Ishikawa (cell line): ENCODE measurements at regions not wholly inside any gene's neighbourhood (a gene's known extent, or its start where the extent isn't known, plus 50 kb on each side); places are given as distances from the start of the nearest gene placed in this dataset.

Experiments
- CEBPB ChIP-seq: IDR thresholded peaks from 2 replicates; pipeline ENCODE4 v1.6.1; 2012
- CREB1 ChIP-seq: IDR thresholded peaks from 2 replicates; pipeline ENCODE4 v1.6.1; 2012; ENCODE audit warnings: low read depth
- EP300 ChIP-seq: IDR thresholded peaks from 2 replicates; pipeline ENCODE4 v1.6.1; 2012; ENCODE audit warnings: borderline replicate concordance
- RAD21 ChIP-seq: IDR thresholded peaks from 2 replicates; pipeline ENCODE4 v1.6.1; 2012; ENCODE audit warnings: low read depth
- REST ChIP-seq: IDR thresholded peaks from 2 replicates; pipeline ENCODE4 v1.6.1; 2012; ENCODE audit warnings: low read depth, mild to moderate bottlenecking
- TAF1 ChIP-seq: IDR thresholded peaks from 2 replicates; pipeline ENCODE4 v1.6.1; 2012; ENCODE audit warnings: low read depth, mild to moderate bottlenecking
- TEAD4 ChIP-seq: IDR thresholded peaks from 2 replicates; pipeline ENCODE4 v1.6.1; 2012
- USF1 ChIP-seq: IDR thresholded peaks from 2 replicates; pipeline ENCODE4 v1.6.1; 2012
- YY1 ChIP-seq: IDR thresholded peaks from 2 replicates; pipeline ENCODE4 v1.6.1; 2012; ENCODE audit warnings: low read depth
- ZBTB7A ChIP-seq: IDR thresholded peaks from 2 replicates; pipeline ENCODE4 v1.6.1; 2012; ENCODE audit warnings: low read depth

GRCh38 chr1:99548943-99549605 is 96.8 kb upstream of the PALMD start:
- TF ChIP-seq USF1 (no peak), YY1 (no peak), RAD21 (no peak), REST (no peak), CREB1 (no peak), EP300 (no peak), TAF1 (no peak), ZBTB7A (no peak), CEBPB (no peak), TEAD4 (no peak)
